Neural crest cell (in vitro differentiated cells): ENCODE measurements at regions not wholly inside any gene's neighbourhood (a gene's known extent, or its start where the extent isn't known, plus 50 kb on each side); places are given as distances from the start of the nearest gene placed in this dataset.

Source experiments
- DNase-seq: peaks from one replicate; pipeline ENCODE4 v3.0.0; 2021; ENCODE audit warnings: low read depth, mixed read lengths, low spot score
- H3K27ac Mint-ChIP-seq: one replicate; pipeline ENCODE4 v1.8.0; 2021; ENCODE audit warnings: mild to moderate bottlenecking, mixed read lengths; ENCODE audit not compliant: unreplicated experiment
- H3K27me3 Mint-ChIP-seq: 2 replicates; pipeline ENCODE4 v1.8.0; 2021; ENCODE audit warnings: low read depth, mild to moderate bottlenecking, mixed read lengths
- H3K36me3 Mint-ChIP-seq: 2 replicates; pipeline ENCODE4 v1.8.0; 2021; ENCODE audit warnings: low read depth, mild to moderate bottlenecking, mixed read lengths
- H3K4me1 Mint-ChIP-seq: 2 replicates; pipeline ENCODE4 v1.8.0; 2021; ENCODE audit warnings: mixed read lengths
- H3K4me3 Mint-ChIP-seq: one replicate; pipeline ENCODE4 v1.8.0; 2021; ENCODE audit warnings: mild to moderate bottlenecking, mixed read lengths
- H3K9me3 Mint-ChIP-seq: 2 replicates; pipeline ENCODE4 v1.8.0; 2021; ENCODE audit warnings: mixed read lengths
- CTCF ChIP-seq: fragments of 200-600 bp; sonication (generic); conservative IDR thresholded peaks from 2 replicates; pipeline ENCODE4 v1.5.0; 2021; ENCODE audit warnings: antibody characterized with exemption, mild to moderate bottlenecking

- DNase-seq: no peak
- no peaks in the 10 kb centered on the region for H3K27me3 Mint-ChIP-seq
Measured at GRCh38 chr6:12656906-12657305, 59.7 kb upstream of the PHACTR1 start.

GRCh38 chr6:12657884-12658283 lies 58.7 kb upstream of the PHACTR1 start:
- no peak overlapping the region for H3K27ac Mint-ChIP-seq
- no peak for TF ChIP-seq CTCF
- no peaks in the 10 kb centered on the region for H3K27me3 Mint-ChIP-seq
- H3K4me3 Mint-ChIP-seq: no peak overlapping the region
- peaks cover 10% of the 10 kb centered on the region for H3K4me1 Mint-ChIP-seq
- H3K9me3 Mint-ChIP-seq: no peaks in the 10 kb centered on the region
- DNase-seq: no peak
- H3K36me3 Mint-ChIP-seq: no peaks in the 10 kb centered on the region

More at GRCh38 chr6:12656906-12657305, 59.7 kb upstream of the PHACTR1 start:
- no peaks in the 10 kb centered on the region for H3K36me3 Mint-ChIP-seq
- H3K9me3 Mint-ChIP-seq: no peaks in the 10 kb centered on the region
- no peak overlapping the region for H3K27ac Mint-ChIP-seq
- H3K4me3 Mint-ChIP-seq: no peak overlapping the region
- H3K4me1 Mint-ChIP-seq: peaks cover 10% of the 10 kb centered on the region
- TF ChIP-seq CTCF: no peak

GRCh38 chr6:12661432-12662089 lies 55.0 kb upstream of the PHACTR1 start:
- DNase-seq: no peak
- no peak overlapping the region for H3K4me3 Mint-ChIP-seq
- H3K9me3 Mint-ChIP-seq: no peaks in the 10 kb centered on the region
- no peak overlapping the region for H3K27ac Mint-ChIP-seq
- TF ChIP-seq CTCF: no peak
- peaks cover 28% of the 10 kb centered on the region for H3K4me1 Mint-ChIP-seq
- peaks cover 9% of the 10 kb centered on the region for H3K27me3 Mint-ChIP-seq
- no peaks in the 10 kb centered on the region for H3K36me3 Mint-ChIP-seq
